Gastrocnemius medialis (tissue), 4 donors: ENCODE measurements at regions not wholly inside any gene's neighbourhood (a gene's known extent, or its start where the extent isn't known, plus 50 kb on each side); places are given as distances from the start of the nearest gene placed in this dataset.

ENCODE experiments used
- ATAC-seq, 2 donors: fragments of 150-250 bp; one replicate each; pipeline ENCODE4 v1.9.1; 2016
- DNase-seq, 2 donors: peaks; one replicate each; pipeline ENCODE4 v3.0.0-alpha.2; 2019
- H3K27ac ChIP-seq, 4 donors: fragments of 200-600 bp; sonication (generic); 1 replicate in 1 of 4; 2 replicates in 3 of 4; pipeline ENCODE4 v1.5.1; 2016 to 2018; ENCODE audit warnings: mild to moderate bottlenecking in 2 of 4, moderate library complexity in 1 of 4
- H3K27me3 ChIP-seq, 3 donors: fragments of 200-600 bp; sonication (generic) in 2 of 3; 1 replicate in 1 of 3; 2 replicates in 2 of 3; pipeline versions ENCODE4 v1.5.1 to v1.6.0; 2016 to 2019; ENCODE audit warnings: mild to moderate bottlenecking in 1 of 3, moderate library complexity in 1 of 3
- H3K36me3 ChIP-seq, 2 donors: fragments of 200-600 bp; sonication (generic) in 1 of 2; one replicate each; pipeline ENCODE4 v1.5.1; 2017 to 2018
- H3K4me1 ChIP-seq, 2 donors: fragments of 200-600 bp; sonication (generic) in 1 of 2; one replicate each; pipeline ENCODE4 v1.5.1; 2016 to 2017; ENCODE audit warnings: mild to moderate bottlenecking in 2 of 2
- H3K4me3 ChIP-seq, 4 donors: fragments of 200-600 bp; sonication (generic) in 3 of 4; 1 replicate in 1 of 4; 2 replicates in 3 of 4; pipeline ENCODE4 v1.5.1; 2016 to 2019; ENCODE audit warnings: mild to moderate bottlenecking in 2 of 4
- H3K9me3 ChIP-seq, 3 donors: fragments of 200-600 bp; sonication (generic) in 2 of 3; 1 replicate in 1 of 3; 2 replicates in 2 of 3; pipeline ENCODE4 v1.5.1; 2016 to 2019
- POLR2A ChIP-seq, 2 donors: fragments of 450-650 bp; IDR thresholded peaks; one replicate each; pipeline ENCODE4 v1.6.1; 2017; ENCODE audit warnings: antibody characterized with exemption in 2 of 2, mild to moderate bottlenecking in 2 of 2, moderate library complexity in 2 of 2
- in situ Hi-C, 4 donors: fragments of 200-750 bp; cut with MboI; loops; one replicate each; pipeline versions ENCODE4 v1.15.0 to v1.8.0; 2017; ENCODE audit warnings: low sequenced_read_pairs in 4 of 4
- intact Hi-C: fragments of 100-400 bp; cut with DNase I; formaldehyde crosslinking; loops from one replicate; pipeline ENCODE4 v1.15.1; 2023; ENCODE audit warnings: low total_unique reads
- TF ChIP-seq, protein P1 (sequence below), 5 experiments: fragments of 450-650 bp in 3 of 5; fragments of 200-600 bp in 2 of 5; sonication (generic) in 2 of 5; IDR thresholded peaks in 4 of 5; conservative IDR thresholded peaks in 1 of 5; 1 replicate in 4 of 5; 2 replicates in 1 of 5; pipeline ENCODE4 v1.5.1; 2016 to 2019; ENCODE audit warnings: antibody characterized with exemption in 5 of 5, mild to moderate bottlenecking in 3 of 5, moderate library complexity in 3 of 5

DNA sequence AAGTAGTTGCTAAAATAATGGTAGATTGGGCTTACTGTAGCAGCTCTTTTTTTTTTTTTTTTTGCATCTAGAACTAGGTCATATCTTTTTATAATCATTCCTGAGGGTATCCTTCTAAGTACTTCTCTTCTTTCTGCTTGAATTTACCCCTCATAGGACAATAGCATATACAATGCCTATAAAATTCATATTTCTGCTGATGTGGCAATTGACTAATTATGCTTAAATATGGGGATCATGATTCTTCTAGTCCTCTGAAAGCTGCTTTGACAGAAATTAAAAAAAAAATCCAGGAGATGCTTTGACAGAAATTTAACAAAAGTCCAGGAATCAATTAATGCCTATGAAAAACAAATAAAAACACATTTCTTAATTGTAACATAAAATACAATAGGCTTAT is 358.4 kb downstream of the CCDC85A start:
- no peak for ATAC-seq
- H3K27me3 ChIP-seq, result no peaks in the 10 kb centered on the region

GRCh38 chr2:56565143-56565542 is 381.4 kb downstream of the CCDC85A start:
- DNase-seq, result no peak
- no peaks in the 10 kb centered on the region for H3K9me3 ChIP-seq
- H3K4me3 ChIP-seq, result no peak overlapping the region
- H3K27ac ChIP-seq, result no peak overlapping the region
- H3K36me3 ChIP-seq, result no peaks in the 10 kb centered on the region
- no peak for TF ChIP-seq POLR2A (IDR thresholded peaks at IDR 0.05)
- TF ChIP-seq, protein P1, sequence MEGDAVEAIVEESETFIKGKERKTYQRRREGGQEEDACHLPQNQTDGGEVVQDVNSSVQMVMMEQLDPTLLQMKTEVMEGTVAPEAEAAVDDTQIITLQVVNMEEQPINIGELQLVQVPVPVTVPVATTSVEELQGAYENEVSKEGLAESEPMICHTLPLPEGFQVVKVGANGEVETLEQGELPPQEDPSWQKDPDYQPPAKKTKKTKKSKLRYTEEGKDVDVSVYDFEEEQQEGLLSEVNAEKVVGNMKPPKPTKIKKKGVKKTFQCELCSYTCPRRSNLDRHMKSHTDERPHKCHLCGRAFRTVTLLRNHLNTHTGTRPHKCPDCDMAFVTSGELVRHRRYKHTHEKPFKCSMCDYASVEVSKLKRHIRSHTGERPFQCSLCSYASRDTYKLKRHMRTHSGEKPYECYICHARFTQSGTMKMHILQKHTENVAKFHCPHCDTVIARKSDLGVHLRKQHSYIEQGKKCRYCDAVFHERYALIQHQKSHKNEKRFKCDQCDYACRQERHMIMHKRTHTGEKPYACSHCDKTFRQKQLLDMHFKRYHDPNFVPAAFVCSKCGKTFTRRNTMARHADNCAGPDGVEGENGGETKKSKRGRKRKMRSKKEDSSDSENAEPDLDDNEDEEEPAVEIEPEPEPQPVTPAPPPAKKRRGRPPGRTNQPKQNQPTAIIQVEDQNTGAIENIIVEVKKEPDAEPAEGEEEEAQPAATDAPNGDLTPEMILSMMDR (IDR thresholded peaks at IDR 0.05 in 4 of 5, conservative IDR thresholded peaks at IDR 0.05 in 1 of 5), result no peak
- in situ Hi-C loops, result no loop called here
- H3K4me1 ChIP-seq, result no peaks in the 10 kb centered on the region
- ATAC-seq, result no peak
- intact Hi-C loops, result no loop called here
- H3K27me3 ChIP-seq, result no peaks in the 10 kb centered on the region

More for the DNA sequence above, 358.4 kb downstream of the CCDC85A start:
- no peak for DNase-seq
- Histone ChIP-seq H3K9me3 (no peaks in the 10 kb centered on the region), H3K4me1 (no peaks in the 10 kb centered on the region), H3K36me3 (no peaks in the 10 kb centered on the region), H3K4me3 (no peak overlapping the region), H3K27ac (no peak overlapping the region)
- intact Hi-C loops (no loop called here), in situ Hi-C loops (no loop called here)
- TF ChIP-seq, protein P1 (IDR thresholded peaks at IDR 0.05 in 4 of 5, conservative IDR thresholded peaks at IDR 0.05 in 1 of 5), result no peak
- no peak for TF ChIP-seq POLR2A (IDR thresholded peaks at IDR 0.05)

GRCh38 chr2:56571074-56571473 is 387.3 kb downstream of the CCDC85A start:
- intact Hi-C loops, result no loop called here
- TF ChIP-seq, protein P1 (IDR thresholded peaks at IDR 0.05 in 4 of 5, conservative IDR thresholded peaks at IDR 0.05 in 1 of 5), result no peak
- TF ChIP-seq POLR2A (IDR thresholded peaks at IDR 0.05), result no peak
- no peaks in the 10 kb centered on the region for H3K9me3 ChIP-seq

GRCh38 chr2:56576001-56576400 is 392.2 kb downstream of the CCDC85A start:
- H3K4me3 ChIP-seq, result no peak overlapping the region
- intact Hi-C loops, result no loop called here
- no peaks in the 10 kb centered on the region for H3K9me3 ChIP-seq
- in situ Hi-C loops, result no loop called here
- TF ChIP-seq POLR2A (IDR thresholded peaks at IDR 0.05), result no peak
- TF ChIP-seq, protein P1 (IDR thresholded peaks at IDR 0.05 in 4 of 5, conservative IDR thresholded peaks at IDR 0.05 in 1 of 5), result no peak
- H3K27ac ChIP-seq, result no peak overlapping the region
- H3K27me3 ChIP-seq, result no peaks in the 10 kb centered on the region
- no peaks in the 10 kb centered on the region for H3K36me3 ChIP-seq
- ATAC-seq (no peak), DNase-seq (no peak)
- no peaks in the 10 kb centered on the region for H3K4me1 ChIP-seq

More at GRCh38 chr2:56571074-56571473, 387.3 kb downstream of the CCDC85A start:
- no peaks in the 10 kb centered on the region for H3K27me3 ChIP-seq
- in situ Hi-C loops, result no loop called here
- no peak overlapping the region for H3K27ac ChIP-seq
- no peaks in the 10 kb centered on the region for H3K4me1 ChIP-seq
- no peak for DNase-seq
- H3K4me3 ChIP-seq, result no peak overlapping the region
- H3K36me3 ChIP-seq, result no peaks in the 10 kb centered on the region
- no peak for ATAC-seq

DNA sequence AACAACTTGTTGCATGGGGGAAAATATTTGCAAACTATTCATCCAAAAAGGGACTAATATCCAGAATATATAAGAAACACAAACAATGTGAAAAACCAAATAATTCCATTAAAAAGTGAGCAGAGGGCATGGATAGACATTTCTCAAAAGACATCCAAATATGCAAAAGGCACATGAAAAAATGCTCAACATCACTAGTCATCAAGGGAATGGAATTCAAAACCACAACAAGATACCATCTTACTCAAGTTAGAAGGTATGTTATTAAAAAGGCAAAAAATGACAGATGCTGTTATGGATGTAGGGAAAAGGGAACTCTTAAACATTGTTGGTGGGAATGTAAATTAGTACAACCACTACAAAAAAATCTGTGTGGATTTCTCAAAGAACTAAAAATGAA is 396.5 kb downstream of the CCDC85A start:
- H3K36me3 ChIP-seq, result no peaks in the 10 kb centered on the region
- TF ChIP-seq POLR2A (IDR thresholded peaks at IDR 0.05), result no peak
- TF ChIP-seq, protein P1 (IDR thresholded peaks at IDR 0.05 in 4 of 5, conservative IDR thresholded peaks at IDR 0.05 in 1 of 5), result no peak
- no peaks in the 10 kb centered on the region for H3K9me3 ChIP-seq
- no peak for ATAC-seq
- no peak for DNase-seq
- no peak overlapping the region for H3K4me3 ChIP-seq
- no peaks in the 10 kb centered on the region for H3K4me1 ChIP-seq
- intact Hi-C loops (no loop called here), in situ Hi-C loops (no loop called here)
- no peaks in the 10 kb centered on the region for H3K27me3 ChIP-seq
- H3K27ac ChIP-seq, result no peak overlapping the region
